K562 (cell line): ENCODE measurements at regions not wholly inside any gene's neighbourhood (a gene's known extent, or its start where the extent isn't known, plus 50 kb on each side); places are given as distances from the start of the nearest gene placed in this dataset.
A peak's percentile ranks its signal among the peaks of the same experiment; 100 is the strongest.

Source experiments
- CHD2 ChIP-seq: IDR thresholded peaks from 2 replicates; pipeline ENCODE4 v1.6.1; 2011; ENCODE audit warnings: low read depth, low read length
- GABPB1 ChIP-seq: sonication (generic); formaldehyde crosslinking; IDR thresholded peaks from 2 replicates; pipeline ENCODE4 v1.8.0; 2022; ENCODE audit warnings: mild to moderate bottlenecking, missing genetic modification reagents
- GABPB2 ChIP-seq: fragments of 250-450 bp; sonication (Bioruptor Pico); conservative IDR thresholded peaks from 2 replicates; pipeline ENCODE4 v1.5.1; 2021; ENCODE audit warnings: mild to moderate bottlenecking
- HCFC1 ChIP-seq: IDR thresholded peaks from 2 replicates; pipeline ENCODE4 v1.6.1; 2012; ENCODE audit warnings: low read depth, low read length, improper control_type of control experiment
- HNRNPL ChIP-seq: fragments of 200-400 bp; formaldehyde crosslinking; IDR thresholded peaks from 2 replicates; pipeline ENCODE4 v1.6.1; 2017; ENCODE audit warnings: low read depth, mild to moderate bottlenecking, low read length
- IFI16 ChIP-seq: fragments of 250-450 bp; sonication (Bioruptor Pico); IDR thresholded peaks from 2 replicates; pipeline ENCODE4 v2.1.2; 2022; ENCODE audit warnings: mild to moderate bottlenecking, inconsistent platforms
- KDM4B ChIP-seq, 2 experiments: fragments of 450-650 bp in 1 of 2; sonication (generic) in 1 of 2; IDR thresholded peaks; 2 replicates each; pipeline ENCODE4 v1.6.1; 2016 to 2017; ENCODE audit warnings: borderline replicate concordance in 2 of 2, antibody characterized with exemption in 1 of 2, low read depth in 1 of 2, mild to moderate bottlenecking in 1 of 2
- MAFG ChIP-seq: fragments of 450-650 bp; conservative IDR thresholded peaks from 2 replicates; pipeline ENCODE4 v1.6.1; 2016; ENCODE audit warnings: missing genetic modification characterization, missing compliant biosample characterization
- PHF8 ChIP-seq: fragments of 200-600 bp; sonication (generic); IDR thresholded peaks from 2 replicates; pipeline ENCODE4 v1.6.1; 2012; ENCODE audit warnings: mixed run types, mild to moderate bottlenecking, inconsistent platforms, low read length, moderate library complexity, borderline replicate concordance
- POLR2A ChIP-seq: fragments of 450-650 bp; conservative IDR thresholded peaks from 2 replicates; pipeline ENCODE4 v1.6.1; 2016
- RB1 ChIP-seq: fragments of 450-650 bp; IDR thresholded peaks from 2 replicates; pipeline ENCODE4 v1.6.1; 2017; ENCODE audit warnings: low read depth, mild to moderate bottlenecking
- SRSF1 ChIP-seq: fragments of 200-400 bp; formaldehyde crosslinking; IDR thresholded peaks from 2 replicates; pipeline ENCODE4 v1.6.1; 2017; ENCODE audit warnings: mild to moderate bottlenecking, low read depth, low read length, moderate library complexity
- STAG1 ChIP-seq: sonication (generic); formaldehyde crosslinking; IDR thresholded peaks from 2 replicates; pipeline ENCODE4 v1.5.0; 2020; ENCODE audit warnings: missing genetic modification reagents, borderline replicate concordance
- ZNF444 ChIP-seq: fragments of 250-450 bp; sonication (Bioruptor Pico); IDR thresholded peaks from 2 replicates; pipeline ENCODE4 v1.4.0; 2020; ENCODE audit warnings: mild to moderate bottlenecking, moderate library complexity
- TF ChIP-seq, protein P1 (sequence below): fragments of 450-650 bp; IDR thresholded peaks from 2 replicates; pipeline ENCODE4 v1.6.1; 2016; ENCODE audit warnings: mild to moderate bottlenecking
- TF ChIP-seq, protein P2 (sequence below): IDR thresholded peaks from 3 replicates; pipeline ENCODE4 v1.6.1; 2011; ENCODE audit warnings: borderline replicate concordance, mild to moderate bottlenecking; ENCODE audit not compliant: insufficient read length, insufficient read depth
- TF ChIP-seq, protein P3 (sequence below): fragments of 450-650 bp; IDR thresholded peaks from 2 replicates; pipeline ENCODE4 v1.6.1; 2016; ENCODE audit warnings: borderline replicate concordance
- TF ChIP-seq, protein P4 (sequence below): IDR thresholded peaks from 2 replicates; pipeline ENCODE4 v1.6.1; 2016; ENCODE audit warnings: missing genetic modification characterization, missing compliant biosample characterization
- TF ChIP-seq, protein P5 (sequence below): fragments of 250-450 bp; sonication (Bioruptor Pico); IDR thresholded peaks from 2 replicates; pipeline ENCODE4 v1.5.0; 2020; ENCODE audit warnings: mild to moderate bottlenecking

DNA sequence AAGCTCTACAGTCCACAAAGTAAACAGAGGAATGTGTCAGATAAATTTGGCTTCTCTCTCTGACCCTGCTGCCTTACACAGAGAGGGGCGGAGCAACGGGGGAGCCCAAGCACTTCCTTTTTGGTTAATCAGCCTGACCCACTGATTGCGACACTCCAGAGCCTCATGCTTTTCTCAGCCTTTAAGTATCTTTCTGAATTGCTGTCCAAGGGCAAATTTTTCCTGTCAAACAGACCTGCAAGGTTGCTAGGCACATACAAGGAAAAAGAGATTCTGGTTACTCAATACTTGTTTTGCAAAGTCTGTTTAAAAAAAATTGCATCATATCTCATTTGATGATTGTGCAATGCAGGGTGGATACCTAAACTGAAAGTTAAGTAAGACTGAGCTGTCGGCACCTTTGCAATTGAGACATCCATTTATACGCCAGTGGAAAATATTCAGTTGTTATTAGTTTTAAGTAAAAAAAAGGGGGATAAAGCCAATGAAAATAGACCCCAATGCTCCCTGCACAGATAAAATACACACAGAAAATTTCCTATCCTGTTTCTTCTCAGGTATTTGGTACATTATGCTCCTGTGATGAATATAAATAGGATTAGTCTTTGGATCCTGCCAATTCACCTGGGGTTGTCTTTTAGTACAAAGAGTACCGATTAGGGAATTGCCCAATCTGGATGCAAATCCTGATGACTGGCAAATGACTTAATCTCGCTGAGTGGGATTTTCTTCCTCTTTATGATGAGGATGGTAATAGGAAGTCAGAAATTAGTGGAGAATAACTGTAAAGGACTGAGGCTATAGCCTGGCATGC, 260.2 kb upstream of the TRIB2 start (continued):
- TF ChIP-seq IFI16 (no peak), GABPB1 (CRISPR knock-in tag) (no peak), POLR2A (0 out of 2 replicates have a peak, but pooled peaks have one; percentile 41), CHD2 (no peak), HNRNPL (no peak), KDM4B (IDR thresholded peaks at IDR 0.05; ENCODE audit: borderline replicate concordance in 2 of 2, low read depth in 1 of 2) (no peak), HCFC1 (no peak), ZNF444 (CRISPR knock-in tag) (no peak), SRSF1 (no peak), RB1 (no peak), GABPB2 (CRISPR knock-in tag) (no peak), MAFG (no peak; the same call in 1 of the 2 replicates), STAG1 (CRISPR knock-in tag) (no peak), PHF8 (no peak; the same call in 1 of the 2 replicates)
- TF ChIP-seq, protein P1, sequence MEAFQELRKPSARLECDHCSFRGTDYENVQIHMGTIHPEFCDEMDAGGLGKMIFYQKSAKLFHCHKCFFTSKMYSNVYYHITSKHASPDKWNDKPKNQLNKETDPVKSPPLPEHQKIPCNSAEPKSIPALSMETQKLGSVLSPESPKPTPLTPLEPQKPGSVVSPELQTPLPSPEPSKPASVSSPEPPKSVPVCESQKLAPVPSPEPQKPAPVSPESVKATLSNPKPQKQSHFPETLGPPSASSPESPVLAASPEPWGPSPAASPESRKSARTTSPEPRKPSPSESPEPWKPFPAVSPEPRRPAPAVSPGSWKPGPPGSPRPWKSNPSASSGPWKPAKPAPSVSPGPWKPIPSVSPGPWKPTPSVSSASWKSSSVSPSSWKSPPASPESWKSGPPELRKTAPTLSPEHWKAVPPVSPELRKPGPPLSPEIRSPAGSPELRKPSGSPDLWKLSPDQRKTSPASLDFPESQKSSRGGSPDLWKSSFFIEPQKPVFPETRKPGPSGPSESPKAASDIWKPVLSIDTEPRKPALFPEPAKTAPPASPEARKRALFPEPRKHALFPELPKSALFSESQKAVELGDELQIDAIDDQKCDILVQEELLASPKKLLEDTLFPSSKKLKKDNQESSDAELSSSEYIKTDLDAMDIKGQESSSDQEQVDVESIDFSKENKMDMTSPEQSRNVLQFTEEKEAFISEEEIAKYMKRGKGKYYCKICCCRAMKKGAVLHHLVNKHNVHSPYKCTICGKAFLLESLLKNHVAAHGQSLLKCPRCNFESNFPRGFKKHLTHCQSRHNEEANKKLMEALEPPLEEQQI, result peak; percentile 86
- TF ChIP-seq, protein P2, sequence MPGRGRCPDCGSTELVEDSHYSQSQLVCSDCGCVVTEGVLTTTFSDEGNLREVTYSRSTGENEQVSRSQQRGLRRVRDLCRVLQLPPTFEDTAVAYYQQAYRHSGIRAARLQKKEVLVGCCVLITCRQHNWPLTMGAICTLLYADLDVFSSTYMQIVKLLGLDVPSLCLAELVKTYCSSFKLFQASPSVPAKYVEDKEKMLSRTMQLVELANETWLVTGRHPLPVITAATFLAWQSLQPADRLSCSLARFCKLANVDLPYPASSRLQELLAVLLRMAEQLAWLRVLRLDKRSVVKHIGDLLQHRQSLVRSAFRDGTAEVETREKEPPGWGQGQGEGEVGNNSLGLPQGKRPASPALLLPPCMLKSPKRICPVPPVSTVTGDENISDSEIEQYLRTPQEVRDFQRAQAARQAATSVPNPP, result no peak
- TF ChIP-seq, protein P3, sequence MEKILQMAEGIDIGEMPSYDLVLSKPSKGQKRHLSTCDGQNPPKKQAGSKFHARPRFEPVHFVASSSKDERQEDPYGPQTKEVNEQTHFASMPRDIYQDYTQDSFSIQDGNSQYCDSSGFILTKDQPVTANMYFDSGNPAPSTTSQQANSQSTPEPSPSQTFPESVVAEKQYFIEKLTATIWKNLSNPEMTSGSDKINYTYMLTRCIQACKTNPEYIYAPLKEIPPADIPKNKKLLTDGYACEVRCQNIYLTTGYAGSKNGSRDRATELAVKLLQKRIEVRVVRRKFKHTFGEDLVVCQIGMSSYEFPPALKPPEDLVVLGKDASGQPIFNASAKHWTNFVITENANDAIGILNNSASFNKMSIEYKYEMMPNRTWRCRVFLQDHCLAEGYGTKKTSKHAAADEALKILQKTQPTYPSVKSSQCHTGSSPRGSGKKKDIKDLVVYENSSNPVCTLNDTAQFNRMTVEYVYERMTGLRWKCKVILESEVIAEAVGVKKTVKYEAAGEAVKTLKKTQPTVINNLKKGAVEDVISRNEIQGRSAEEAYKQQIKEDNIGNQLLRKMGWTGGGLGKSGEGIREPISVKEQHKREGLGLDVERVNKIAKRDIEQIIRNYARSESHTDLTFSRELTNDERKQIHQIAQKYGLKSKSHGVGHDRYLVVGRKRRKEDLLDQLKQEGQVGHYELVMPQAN, result no peak
- TF ChIP-seq, protein P4, sequence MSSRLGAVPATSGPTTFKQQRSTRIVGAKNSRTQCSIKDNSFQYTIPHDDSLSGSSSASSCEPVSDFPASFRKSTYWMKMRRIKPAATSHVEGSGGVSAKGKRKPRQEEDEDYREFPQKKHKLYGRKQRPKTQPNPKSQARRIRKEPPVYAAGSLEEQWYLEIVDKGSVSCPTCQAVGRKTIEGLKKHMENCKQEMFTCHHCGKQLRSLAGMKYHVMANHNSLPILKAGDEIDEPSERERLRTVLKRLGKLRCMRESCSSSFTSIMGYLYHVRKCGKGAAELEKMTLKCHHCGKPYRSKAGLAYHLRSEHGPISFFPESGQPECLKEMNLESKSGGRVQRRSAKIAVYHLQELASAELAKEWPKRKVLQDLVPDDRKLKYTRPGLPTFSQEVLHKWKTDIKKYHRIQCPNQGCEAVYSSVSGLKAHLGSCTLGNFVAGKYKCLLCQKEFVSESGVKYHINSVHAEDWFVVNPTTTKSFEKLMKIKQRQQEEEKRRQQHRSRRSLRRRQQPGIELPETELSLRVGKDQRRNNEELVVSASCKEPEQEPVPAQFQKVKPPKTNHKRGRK (tag), result no peak
- TF ChIP-seq, protein P5, sequence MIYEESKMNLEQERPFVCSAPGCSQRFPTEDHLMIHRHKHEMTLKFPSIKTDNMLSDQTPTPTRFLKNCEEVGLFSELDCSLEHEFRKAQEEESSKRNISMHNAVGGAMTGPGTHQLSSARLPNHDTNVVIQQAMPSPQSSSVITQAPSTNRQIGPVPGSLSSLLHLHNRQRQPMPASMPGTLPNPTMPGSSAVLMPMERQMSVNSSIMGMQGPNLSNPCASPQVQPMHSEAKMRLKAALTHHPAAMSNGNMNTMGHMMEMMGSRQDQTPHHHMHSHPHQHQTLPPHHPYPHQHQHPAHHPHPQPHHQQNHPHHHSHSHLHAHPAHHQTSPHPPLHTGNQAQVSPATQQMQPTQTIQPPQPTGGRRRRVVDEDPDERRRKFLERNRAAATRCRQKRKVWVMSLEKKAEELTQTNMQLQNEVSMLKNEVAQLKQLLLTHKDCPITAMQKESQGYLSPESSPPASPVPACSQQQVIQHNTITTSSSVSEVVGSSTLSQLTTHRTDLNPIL (CRISPR knock-in tag), result no peak
